ENCODE measurements at regions not wholly inside any gene's neighbourhood (a gene's known extent, or its start where the extent isn't known, plus 50 kb on each side); places are given as distances from the start of the nearest gene placed in this dataset.

DNA sequence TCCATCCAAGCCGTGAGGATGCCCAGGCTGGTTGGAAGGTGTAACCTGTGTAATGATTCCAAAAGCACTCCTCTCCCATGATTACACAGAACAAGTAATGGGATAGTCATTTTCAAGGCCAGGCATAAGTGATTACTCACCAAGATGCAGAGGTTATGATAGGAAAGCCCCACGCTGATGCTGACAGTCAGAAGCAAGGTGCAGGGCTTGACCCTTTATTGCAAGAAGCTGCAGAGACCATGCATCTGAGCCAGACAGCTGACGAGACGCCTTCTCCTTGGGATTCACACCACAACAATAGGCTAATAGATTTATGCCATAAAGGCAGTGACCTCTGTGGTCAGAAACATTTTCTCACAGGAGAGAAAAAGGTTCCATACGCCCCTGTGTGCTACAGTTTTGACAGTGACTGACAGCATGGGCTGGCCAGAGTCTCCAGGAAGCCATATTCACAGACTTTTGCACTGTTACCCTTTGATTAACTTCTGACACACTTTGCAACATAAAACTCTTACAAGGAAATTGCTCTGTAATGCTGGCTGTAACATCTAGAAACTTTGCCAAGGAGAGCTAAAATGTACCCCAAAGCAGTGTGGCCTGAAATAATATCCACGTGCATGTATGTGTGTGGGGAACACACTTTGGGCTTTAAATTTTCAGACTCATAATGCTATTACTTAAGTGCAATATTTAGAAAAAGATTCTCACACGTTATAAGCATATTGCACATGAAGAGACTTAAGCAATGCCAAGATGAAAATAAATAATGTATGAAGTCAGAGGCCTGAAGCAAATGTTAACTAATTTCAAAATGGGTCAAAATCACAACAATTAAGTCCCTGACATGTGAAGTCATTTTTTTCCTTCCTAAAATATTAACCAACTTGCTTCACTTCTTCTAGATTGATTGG lies 1079.0 kb upstream of the TENM4 start:
- TF ChIP-seq POLR2A (IDR thresholded peaks at IDR 0.05; ENCODE audit: low read depth, low read length) (no peak), MAFK (IDR thresholded peaks at IDR 0.05; ENCODE audit: low read depth, low read length) (no peak), FOS (IDR thresholded peaks at IDR 0.05; ENCODE audit: low read depth, low read length) (no peak), CEBPB (IDR thresholded peaks at IDR 0.05; ENCODE audit: low read depth, low read length) (no peak), SMC3 (IDR thresholded peaks at IDR 0.05; ENCODE audit: low read depth, low read length) (no peak)
- TF ChIP-seq, protein P1, sequence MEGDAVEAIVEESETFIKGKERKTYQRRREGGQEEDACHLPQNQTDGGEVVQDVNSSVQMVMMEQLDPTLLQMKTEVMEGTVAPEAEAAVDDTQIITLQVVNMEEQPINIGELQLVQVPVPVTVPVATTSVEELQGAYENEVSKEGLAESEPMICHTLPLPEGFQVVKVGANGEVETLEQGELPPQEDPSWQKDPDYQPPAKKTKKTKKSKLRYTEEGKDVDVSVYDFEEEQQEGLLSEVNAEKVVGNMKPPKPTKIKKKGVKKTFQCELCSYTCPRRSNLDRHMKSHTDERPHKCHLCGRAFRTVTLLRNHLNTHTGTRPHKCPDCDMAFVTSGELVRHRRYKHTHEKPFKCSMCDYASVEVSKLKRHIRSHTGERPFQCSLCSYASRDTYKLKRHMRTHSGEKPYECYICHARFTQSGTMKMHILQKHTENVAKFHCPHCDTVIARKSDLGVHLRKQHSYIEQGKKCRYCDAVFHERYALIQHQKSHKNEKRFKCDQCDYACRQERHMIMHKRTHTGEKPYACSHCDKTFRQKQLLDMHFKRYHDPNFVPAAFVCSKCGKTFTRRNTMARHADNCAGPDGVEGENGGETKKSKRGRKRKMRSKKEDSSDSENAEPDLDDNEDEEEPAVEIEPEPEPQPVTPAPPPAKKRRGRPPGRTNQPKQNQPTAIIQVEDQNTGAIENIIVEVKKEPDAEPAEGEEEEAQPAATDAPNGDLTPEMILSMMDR (conservative IDR thresholded peaks at IDR 0.05; ENCODE audit: low read depth, low read length), result no peak
